GM12874 (cell line): ENCODE measurements at regions not wholly inside any gene's neighbourhood (a gene's known extent, or its start where the extent isn't known, plus 50 kb on each side); places are given as distances from the start of the nearest gene placed in this dataset.

ENCODE experiments used
- CTCF ChIP-seq: IDR thresholded peaks from 2 replicates; pipeline ENCODE4 v1.5.1; 2011; ENCODE audit warnings: low read depth, mild to moderate bottlenecking, control low read depth, low read length, moderate library complexity; ENCODE audit not compliant: insufficient read depth

DNA sequence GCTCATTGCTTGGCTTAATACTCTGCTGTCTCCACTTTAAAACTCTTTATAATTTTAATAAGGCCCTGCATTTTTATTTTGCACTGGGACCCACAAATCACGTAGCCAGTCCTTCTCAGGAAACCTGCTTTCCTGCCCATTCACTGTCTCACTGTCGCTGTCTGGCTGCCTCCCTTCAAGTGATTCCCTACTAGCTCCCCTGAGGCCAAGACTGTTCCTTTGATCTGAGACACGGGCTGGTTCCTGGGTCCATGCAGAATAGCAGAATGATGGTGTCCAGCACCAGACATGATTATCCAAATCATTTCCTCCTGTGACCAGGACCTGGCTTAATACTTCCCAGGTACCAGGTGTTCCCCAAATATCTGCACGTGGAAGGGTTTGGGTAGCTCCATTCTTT, 597.1 kb upstream of the KLF4 start:
- TF ChIP-seq CTCF, result no peak

DNA sequence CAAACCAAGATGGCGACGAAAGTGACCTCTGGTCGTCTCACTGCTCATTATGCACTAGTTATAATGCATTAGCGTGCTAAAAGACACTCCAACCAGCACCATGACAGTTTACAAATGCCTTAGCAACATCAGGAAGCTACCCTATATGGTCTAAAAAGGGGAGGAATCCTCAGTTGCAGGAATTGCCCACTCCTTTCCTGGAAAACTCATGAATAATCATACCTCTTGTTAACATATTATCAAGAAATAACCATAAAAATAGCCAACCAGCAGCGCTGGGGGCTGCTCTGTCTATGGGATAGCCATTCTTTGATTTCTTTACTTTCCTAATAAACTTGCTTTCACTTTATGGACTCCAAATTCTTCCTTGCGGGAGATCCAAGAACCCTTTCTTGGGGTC, 595.7 kb upstream of the KLF4 start:
- TF ChIP-seq CTCF, result no peak

GRCh38 chr9:108083796-108084352, 594.3 kb upstream of the KLF4 start:
- TF ChIP-seq CTCF, result no peak

DNA sequence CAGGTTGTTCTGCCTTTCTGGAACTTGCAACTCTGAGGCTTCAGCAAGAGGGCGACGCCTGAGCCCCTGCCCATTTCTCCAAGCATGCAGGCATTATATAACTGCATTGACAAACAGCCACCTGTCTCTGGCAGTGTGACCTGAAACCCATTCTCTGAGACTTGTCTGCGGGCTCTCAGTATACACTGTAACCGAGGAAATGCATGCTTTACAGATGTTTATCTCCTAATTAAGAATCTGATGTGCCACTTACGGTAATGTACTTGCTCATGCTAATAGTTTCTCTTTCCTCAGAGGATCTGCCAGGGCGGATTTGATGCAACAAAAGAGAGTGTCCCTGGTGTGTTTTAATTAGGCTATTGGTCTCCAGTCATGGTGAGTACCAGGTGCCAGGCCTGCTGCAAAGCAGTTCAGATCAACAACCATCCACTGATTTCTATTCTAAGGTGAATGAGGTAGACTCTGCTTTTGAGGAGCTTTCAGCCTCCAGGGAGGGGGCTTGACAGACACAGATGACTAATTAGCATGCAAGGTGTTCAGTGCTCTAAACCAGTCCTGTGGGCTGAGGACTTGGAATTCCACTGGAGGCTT, 593.7 kb upstream of the KLF4 start:
- no peak for TF ChIP-seq CTCF

- no peak for TF ChIP-seq CTCF
Observed at GRCh38 chr9:108081112-108081511, 591.5 kb upstream of the KLF4 start.

- TF ChIP-seq CTCF, result no peak
Observed at GRCh38 chr9:108080285-108080684, 590.7 kb upstream of the KLF4 start.

DNA sequence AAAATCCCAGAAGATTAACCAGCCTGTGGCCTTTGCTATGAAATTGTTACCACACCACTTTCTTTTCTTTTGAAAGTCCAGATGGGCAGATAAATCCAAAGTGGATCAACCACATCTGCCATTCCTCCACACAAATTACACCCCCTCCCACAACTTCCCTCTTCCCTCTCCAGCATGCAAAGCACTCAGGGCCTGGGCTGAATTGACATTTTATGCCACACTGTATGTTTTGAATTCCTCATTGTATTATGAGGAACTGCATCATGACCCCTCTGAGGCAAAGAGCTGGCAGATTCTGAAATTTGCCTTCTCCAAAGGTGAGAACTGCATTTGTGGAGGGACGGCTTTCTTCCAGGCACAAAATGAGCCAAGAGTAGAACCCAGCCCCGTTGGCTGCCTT, 589.2 kb upstream of the KLF4 start:
- no peak for TF ChIP-seq CTCF
